GM18907 (cell line): ENCODE measurements at regions not wholly inside any gene's neighbourhood (a gene's known extent, or its start where the extent isn't known, plus 50 kb on each side); places are given as distances from the start of the nearest gene placed in this dataset.

Experiments used
- ATAC-seq: cut with Tn5 transposase; IDR thresholded peaks from one replicate; pipeline ENCODE4 v1.9.1; 2021; ENCODE audit warnings: mild to moderate bottlenecking, moderate library complexity; ENCODE audit not compliant: unreplicated experiment

DNA sequence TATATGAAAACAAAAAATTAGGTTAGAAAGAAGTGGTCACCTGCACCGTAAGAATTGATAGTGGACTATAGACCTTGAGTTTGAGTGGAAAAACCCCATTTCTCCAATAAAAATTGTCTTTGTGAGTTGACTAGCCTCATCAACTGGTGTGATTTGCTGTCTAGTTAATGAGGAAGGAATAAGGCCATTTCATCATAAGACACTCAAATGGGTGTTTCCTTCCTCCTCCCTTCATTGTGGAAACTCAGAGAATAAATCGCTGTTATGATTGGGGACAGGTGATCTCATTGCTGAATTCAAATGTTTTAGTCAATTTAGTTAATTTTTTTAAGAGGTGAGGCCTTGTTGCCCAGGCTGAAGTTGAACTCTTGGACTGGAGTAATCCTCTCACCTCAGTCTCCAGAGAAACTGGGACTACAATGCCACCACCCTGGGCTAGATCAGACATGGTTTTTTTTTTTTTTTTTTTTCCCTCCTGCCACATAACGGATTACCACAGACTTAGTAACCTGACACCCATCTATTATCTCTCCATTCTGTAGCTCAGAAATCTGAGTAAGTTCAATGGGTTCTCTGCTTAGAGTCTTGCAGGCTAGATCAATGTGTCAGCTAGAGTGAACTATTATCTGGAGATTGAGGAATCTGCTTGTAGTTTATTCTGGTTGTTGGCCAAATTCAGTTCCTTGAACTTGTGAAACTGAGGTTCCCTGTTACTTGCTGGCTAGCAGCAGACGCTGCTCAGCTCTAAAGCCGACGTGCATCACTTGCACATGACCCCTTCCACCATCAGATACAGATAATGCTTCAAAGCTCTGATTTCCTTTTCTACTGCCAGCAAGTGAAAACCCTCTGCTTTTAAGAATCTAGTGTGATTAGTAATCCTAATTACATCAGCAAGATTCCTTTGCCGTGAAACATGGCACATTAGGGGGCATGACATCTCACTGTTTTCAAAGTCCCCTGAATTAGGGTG lies 663.8 kb upstream of the CDH9 start:
- ATAC-seq = no peak

DNA sequence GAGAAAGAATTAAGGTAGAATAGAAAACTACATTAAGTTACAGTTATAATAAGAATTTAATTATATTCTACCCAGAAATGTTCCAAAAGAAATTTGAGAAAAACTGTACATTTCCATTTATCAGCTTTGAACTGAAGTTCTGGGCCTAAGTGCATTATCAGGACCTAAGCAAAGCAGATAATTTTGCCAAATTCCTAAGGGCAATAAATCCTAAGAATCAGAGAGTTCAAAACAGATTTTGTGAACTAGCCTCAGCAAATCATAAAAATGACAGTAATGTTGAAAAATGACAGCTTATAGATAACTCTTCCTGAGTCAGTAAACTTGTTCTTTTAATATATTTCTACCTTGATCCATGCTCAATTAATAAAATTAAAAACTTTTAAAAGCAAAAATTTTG lies 662.1 kb upstream of the CDH9 start:
- ATAC-seq = no peak

DNA sequence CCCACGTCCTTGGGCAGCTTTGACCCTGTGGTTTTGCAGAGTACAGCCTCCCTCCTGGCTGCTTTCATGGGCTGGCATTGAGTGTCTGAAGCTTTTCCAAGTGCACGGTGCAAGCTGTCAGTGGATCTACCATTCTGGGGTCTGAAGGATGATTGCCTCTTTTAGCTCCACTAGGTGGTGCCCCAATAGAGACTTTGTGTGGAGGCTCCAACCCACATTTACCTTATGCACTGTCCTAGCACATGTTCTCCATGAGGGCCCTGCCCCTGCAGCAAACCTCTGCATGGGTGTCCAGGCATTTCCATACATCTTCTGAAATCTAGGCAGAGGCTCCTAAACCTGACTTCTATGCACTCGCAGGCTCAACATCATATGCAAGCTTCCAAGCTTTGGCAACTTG lies 644.2 kb upstream of the CDH9 start:
- no peak for ATAC-seq

DNA sequence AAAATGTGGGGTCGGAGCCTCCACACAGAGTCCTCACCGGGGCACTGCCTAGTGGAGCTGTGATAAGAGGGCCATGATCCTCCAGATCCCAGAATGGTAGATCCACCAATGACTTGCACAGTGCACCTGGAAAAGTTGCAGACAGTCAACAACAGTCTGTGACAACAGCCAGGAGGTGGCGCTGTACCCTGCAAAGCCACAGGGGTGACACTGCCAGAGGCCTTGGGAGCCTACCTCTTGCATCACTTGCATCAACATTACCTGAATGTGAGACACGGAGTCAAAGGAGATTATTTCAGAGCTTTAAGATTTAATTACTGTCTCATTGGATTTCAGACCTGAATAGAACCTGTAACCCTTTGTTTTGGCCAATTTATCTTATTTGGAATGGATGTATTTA lies 614.1 kb upstream of the CDH9 start:
- ATAC-seq = no peak

DNA sequence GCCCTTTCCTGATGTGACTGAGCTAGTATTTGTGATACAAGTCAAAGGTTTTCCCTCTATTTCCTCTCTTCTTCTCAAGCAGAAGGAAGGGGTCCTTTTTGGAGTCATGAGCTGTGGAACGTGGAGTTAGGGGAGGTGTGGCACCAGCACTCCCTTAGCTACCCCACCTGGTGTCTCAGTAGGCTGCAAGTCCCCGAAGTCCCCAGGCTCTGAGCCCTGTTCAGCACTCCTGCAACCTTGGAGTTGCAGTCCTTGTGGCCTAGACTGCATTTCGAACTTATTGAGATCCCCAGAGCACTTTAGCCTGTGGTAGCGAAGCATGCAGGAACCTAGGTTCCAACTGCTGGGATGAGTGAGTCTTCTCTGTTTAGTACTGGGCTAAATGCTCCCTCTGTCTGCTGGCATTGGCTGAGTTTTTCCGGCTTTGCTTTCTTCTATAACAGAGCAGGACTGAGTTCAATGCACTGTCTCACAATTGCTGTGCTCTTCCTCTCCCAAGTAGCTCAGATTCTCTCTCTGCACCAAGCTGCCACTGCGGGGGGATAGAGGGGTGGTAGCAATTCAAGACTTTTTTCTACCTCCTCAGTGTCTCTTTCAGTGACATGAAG lies 600.7 kb upstream of the CDH9 start:
- ATAC-seq = no peak

DNA sequence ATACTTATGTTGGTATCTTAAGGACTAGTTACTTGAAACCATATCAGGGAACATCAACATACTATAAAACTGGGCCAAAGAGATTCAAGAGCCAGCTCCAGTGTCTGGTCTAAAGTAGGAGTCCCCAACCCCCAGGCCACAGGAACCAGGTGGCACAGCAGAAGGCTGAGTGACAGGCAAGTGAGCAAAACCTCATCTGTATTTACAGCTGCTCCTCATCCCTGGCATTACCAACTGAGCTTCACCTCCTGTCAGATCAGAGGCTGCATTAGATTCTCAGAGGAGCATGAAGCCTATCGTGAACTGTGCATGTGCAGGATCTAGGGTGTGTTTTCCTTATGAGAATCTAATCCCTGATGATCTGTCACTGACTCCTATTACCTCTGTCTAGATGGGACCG lies 581.6 kb upstream of the CDH9 start:
- ATAC-seq = no peak

DNA sequence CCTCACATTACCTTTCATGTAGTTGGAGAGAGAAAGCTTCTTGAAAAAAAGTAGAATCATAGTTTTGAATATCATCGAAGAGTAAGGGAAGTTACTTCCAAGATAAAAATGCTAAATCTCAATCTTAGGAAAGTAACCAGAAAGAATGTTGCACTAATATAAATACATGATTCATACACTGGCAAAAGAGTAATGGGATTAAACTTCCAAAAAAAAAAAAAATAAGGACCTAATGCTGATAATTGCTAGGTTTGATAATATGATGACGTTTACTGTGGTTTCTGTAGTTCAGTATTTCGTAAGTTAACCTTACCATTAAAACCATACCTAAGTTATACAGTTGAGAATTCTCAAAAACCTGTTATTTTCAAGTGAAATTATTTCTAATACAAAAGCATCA lies 573.8 kb upstream of the CDH9 start:
- no peak for ATAC-seq

DNA sequence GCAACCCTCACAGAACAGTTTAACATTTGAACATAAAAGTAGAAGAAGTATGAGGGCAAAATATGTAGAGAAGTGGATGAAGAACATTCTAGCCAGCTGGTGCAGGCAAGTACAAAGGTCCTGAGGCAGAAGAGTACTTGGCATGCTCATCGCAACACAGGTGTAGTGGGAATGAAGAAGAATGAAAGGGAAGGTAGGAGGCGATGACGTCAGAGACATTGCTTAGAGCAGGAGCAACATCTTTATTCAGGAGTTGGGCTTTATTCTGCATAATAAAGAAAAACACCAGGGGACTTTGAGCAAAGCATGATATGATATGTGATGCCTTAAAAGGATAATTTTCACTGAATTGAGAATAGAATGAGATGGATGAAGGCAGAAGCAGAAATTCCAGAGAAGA lies 570.6 kb upstream of the CDH9 start:
- ATAC-seq = no peak

DNA sequence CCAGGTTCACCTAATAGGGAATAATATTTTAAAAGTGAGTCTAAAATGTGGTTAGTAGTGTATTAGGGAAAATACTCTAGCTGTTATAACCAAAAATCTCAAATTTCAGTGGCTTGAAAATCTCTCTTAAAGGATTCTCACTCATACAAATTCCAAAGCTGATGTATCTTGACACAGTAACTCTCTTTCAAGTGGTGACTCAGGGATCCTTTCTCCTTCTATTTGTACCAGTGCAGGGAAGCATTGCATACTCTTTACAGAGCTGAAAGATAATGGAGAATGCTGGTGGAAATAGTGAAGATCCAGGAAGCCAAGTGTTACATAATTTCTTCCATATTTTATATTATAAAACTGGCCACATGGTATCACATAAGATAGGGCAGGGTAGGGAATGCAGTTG lies 560.2 kb upstream of the CDH9 start:
- no peak for ATAC-seq

DNA sequence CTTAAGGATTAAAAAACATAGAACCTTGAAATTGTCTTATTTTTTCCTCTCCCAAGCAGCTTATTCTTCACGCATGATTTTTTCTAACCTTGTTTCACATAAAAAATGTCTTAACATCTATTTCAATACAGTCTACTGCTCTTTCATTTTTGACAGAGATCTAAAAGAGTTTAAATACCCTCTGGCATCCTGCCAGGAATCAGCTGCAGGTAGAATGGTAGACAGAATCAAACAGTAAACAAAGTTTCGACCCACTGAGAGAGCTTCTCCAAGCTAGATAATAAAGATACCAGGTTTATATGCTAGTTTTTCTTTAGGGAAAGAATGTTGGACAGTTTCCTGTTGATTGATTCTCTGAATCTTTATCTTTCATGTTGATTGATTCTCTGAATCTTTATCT lies 555.8 kb upstream of the CDH9 start:
- ATAC-seq = no peak

DNA sequence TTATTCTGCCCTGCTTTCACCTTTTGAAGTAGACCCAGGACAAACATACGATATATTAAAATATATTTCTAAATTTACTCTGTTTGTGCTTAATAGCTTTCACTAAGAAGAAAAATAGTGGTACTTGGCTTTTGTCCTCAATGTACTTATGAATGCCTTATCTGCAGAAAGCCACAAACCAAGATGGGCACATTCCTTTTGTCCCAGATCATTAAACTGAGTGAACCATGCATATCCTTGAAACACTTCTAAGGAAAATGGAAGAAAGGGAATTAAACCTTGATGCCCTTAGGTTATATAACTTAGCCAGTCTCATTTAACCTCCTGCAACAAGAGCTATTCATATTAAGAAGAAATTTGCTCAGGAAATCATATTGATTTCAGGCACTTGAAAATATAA lies 553.8 kb upstream of the CDH9 start:
- ATAC-seq = no peak

DNA sequence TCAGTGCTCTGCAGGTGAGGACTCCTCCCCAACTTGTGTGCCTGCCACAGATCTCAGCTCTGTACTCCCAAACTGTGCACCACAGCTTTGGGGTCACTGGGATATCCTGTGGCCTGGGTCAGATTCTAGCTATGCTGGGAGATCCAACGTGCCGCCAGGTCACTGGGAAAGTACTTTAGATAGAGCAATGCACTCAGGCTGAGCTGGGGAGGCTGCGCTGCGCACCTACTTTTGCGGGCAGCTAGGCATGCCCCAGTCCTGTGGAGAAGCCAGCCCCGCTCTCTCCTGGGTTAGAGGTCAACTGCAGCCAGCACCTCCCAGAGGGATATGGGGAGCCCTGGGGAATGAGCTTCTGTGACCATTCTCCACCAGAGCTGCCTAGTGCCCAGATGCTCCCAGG lies 552.1 kb upstream of the CDH9 start:
- no peak for ATAC-seq

DNA sequence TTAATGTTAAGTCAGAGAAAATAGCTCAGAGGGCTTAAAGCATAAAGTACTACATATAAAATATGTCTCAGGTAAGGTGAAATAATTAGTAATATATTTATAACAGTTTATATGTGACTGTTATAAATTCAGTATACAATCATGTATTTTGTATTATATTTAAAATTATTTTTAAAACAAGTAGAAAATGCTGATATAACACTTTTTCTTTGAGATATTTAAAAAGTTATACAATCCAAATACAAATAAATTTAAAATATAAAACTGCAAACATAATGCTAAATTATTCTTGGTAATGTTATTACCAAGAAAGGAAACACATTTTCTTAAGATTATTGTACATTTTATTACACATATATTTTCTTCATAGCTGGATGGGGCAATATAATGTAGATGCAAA lies 539.9 kb upstream of the CDH9 start:
- no peak for ATAC-seq

DNA sequence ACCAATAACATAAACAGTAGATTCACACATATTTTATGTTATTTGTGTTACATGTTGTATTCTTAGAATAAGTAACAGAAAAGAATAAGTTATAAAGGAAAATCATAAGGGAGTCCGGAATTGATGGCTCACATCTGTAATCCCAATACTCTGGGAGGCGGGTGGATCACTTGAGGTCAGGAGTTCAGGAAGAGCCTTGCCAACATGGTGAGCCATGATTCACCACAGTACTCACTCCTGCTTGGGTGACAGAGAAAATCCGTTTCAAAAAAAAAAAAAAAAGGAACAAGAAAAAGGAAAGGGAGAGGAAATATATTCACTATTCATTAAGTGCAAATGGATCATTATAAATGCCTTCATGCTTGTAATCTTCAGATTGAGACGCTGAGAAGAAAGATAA lies 533.3 kb upstream of the CDH9 start:
- ATAC-seq = no peak

DNA sequence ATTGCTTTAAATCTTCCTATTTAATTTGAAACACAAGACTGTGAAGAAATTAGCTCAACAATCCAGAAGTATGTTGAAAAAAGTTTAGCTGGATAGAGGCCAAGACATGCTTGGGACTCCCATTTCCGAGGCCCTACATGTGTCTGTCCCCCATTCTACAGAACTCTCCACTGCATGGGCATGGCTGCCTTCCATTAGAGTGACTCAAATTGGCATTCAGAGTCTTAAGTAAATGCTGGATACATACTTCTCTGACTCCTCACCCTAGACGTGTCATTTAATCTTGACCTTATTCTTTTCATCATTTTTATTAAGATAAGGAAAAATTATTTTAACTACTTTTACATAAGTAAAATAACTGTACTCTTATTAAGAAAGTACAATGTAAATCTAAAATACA lies 530.4 kb upstream of the CDH9 start:
- no peak for ATAC-seq

DNA sequence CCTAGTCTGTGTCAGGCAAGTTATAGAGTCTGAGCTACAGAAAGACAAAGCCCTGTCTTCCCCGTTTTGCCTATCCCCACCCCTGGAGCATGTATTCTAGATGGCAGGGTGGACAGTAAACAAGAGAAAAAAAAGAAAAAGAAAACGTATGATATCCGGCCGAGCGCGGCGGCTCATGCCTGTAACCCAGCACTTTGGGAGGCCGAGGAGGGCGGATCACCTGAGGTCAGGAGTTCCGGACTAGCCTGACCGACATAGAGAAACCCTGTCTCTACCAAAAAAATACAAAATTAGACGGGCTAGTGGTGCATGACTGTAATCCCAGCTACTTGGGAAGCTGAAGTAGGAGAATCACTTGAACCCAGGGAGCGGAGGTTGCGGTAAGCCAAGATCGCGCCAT lies 523.0 kb upstream of the CDH9 start:
- no peak for ATAC-seq

DNA sequence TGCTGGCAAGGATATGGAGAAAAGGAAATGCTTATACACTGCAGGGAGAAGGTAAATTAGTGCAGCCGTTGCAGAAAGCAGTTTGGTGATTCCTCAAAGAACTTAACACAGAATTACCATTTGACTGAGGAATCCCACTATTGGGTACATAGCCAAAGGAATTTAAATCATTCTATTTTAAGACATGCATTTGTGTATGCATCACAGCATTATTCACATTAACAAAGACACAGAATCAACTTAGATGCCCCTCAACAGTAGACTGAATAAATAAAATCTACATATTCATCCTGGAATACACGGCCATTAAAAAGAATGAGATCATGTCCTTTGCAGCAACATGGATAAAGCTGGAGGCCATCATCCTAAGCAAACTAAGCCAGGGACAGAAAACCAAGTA lies 510.1 kb upstream of the CDH9 start:
- ATAC-seq = no peak

DNA sequence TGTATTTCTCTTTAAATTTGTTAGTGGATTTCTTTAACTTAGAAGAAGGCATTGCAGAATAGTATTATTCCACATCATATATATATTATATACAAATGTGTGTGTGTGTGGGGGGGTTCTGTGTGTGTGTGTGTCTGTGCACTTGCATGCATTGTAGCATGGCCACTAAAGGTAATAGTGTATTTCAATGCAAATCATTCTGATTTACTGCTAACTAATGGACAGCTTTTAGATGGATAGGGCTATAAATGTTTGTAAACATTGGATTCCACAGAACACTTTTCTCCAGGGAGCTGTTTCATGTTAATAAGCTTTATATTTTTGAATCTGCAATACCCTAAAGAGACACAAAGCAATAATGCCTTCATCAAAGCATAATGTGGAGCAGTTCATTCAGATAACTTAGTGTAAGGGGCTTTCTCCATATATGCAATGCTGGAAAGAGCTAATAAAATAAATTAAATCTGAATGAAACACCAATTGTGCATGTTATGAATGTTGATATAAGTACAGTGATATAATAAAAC lies 496.7 kb upstream of the CDH9 start:
- ATAC-seq = no peak

DNA sequence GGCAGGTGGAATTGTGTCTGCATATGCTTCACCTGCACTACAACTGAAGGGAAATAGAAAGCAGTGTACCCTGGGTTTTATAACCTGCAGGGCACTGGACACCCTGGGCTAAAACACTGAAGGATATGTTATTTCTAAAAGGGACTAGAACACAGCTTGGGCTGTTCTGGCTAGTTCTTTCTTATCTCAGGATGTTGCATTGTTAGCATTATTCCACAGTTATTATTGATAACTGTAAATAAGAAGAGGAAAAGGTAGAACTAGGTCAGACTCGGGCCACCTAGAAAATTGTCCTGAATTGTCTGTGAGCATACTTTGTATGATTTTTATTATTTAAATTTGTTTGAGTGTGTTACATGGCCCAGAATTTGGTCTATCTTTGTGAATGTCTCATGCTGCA lies 493.9 kb upstream of the CDH9 start:
- ATAC-seq = no peak

DNA sequence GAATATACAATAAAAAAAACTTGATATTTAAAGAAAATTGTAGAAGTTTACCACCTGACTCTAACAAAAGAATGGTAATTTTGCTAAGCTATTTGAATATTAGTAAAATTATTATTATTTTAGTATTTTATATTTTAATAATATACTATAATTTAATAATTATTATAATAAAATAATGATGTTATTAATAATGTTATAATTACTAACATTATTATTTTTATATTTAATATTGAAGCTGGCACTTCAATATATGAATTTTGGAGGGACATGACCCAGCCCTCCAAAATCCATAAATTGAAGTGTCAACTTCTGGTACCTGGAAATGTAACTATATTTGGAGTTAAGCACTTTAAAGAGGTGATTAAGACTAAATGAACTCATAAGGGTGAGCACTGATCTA lies 486.1 kb upstream of the CDH9 start:
- no peak for ATAC-seq

DNA sequence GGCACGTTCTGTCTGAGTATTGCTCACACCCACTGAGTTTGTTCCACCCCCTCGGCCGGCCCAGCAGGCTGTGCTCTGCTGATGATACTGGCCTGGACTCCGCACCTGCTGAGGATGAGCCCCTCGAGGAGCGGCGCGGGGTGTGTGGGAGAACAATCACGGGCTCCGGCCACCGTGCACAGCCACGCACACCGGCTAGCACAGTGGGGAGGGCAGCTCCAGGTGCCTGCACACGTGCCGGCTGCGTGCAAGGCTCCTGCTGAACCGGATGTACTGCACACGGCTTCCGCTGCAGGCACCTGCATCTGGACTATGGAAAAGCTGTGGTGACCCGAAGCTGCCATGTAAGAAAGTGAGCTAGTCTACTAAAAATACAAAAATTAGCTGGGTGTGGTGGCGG lies 485.2 kb upstream of the CDH9 start:
- no peak for ATAC-seq

DNA sequence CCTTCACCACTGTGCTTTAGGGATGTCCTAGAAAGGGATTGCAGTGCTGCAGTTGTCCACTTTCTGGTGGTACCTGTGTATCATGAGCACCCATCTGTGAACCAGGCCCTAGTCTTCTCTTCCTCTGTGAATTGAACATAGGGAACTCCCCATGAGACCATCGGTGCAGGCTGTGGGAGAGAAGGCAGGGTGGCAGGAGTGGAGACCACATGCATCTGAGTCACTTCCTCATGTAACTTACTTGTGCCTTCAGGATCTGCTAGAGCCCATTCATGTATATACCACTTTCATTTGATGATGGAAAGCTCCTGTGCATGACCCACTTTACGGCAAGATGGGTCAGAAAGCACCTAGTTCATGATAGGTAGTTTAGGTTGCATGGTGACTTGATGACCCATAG lies 478.1 kb upstream of the CDH9 start:
- ATAC-seq = no peak
